GM21360 (cell line): ENCODE measurements at regions not wholly inside any gene's neighbourhood (a gene's known extent, or its start where the extent isn't known, plus 50 kb on each side); places are given as distances from the start of the nearest gene placed in this dataset.
"Not testable (repeated sequence)": the region's sequence is repeated elsewhere in the genome, so short reads cannot be mapped to it uniquely, and the experiment has no call there.

Experiments
- ATAC-seq: cut with Tn5 transposase; IDR thresholded peaks from one replicate; pipeline ENCODE4 v1.9.1; 2021; ENCODE audit warnings: mild to moderate bottlenecking, moderate library complexity; ENCODE audit not compliant: unreplicated experiment

DNA sequence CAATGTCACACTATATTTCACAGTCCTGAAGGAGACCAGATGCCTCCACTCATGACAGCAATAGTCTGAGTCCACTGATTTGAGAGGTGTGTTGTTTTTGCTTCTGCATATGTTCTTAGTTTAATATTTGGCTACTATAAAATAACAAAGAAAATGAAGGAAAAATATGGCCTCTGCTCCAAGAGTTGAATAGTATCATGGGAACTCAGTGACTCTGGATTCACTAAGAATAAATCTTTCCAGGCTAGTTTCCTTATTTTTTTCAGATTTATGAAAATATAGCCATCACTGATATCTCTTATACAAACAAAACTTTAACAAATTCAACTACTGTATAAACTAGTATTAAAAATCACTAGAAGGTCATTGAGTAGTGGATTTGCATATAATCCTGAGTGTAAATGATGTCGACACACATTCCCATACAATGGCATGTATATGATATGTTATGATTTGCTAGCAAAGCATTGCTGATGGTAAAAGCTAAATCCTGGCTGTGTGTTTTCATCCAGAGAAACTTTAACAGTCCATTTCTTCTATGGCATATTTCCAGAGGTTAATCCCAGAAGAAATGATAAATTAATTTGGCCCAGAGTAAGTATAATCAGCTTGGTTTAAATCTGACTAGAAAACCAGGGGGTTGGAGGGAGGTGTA lies 66.0 kb upstream of the VIPR2 start:
- ATAC-seq: no peak

DNA sequence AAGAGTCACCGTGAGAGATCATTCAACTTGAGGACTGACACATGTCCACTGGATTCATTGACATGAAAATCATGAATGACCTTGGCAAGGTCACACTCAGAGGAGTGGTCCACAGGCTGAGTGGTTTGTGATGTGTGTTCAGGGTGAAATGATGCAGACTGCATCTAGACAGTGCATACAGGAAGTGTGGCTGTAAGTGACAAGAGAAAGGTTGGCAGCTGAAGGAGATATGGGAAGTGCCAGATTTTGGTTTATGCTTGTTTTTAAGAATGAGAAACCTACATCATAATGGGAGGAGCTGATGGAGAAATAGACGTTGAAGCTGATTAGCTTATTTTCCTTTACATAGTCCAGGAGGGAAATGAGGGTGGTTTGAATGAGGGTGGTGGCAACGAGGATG lies 64.8 kb upstream of the VIPR2 start:
- no peak for ATAC-seq

DNA sequence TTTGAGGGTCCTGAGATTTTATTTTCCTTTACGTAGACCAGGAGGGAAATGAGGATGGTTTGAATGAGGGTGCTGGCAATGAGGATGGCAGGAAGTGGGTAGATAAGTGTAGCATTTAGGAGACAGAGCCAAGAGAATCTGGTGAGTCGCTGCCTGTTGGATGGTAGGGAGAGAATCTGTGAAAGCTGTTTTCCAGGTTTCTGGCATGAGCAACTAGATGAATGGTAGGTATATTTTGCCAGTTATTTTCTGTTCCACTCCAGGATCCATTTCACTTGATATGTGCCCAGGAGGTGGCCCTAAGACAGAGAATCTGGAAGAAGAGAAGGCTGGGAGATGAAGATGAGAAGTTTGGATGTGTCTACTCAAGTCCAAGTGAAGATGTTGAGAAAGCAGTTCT lies 63.3 kb upstream of the VIPR2 start:
- ATAC-seq: no peak

GRCh38 chr7:159207393-159207792 lies 62.7 kb upstream of the VIPR2 start:
- ATAC-seq: no peak

DNA sequence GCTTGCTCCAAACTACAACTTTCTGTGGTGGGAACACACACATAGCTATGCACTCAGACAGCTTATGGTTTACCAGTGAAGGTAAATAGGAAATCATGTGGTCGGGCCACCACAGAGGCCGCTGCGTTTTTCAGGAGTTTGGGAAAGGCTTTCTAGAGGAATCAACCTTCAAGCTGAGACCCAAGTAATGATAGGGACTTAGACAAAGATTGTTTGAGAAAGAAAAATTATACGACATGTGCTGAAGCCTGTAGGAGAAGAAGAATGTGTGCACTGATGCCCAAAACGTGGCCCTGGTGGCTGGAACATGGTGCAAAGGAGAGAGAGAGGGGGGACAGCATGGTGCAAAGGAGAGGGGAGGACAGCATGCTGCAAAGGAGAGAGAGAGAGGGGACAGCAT lies 61.2 kb upstream of the VIPR2 start:
- ATAC-seq: no peak

DNA sequence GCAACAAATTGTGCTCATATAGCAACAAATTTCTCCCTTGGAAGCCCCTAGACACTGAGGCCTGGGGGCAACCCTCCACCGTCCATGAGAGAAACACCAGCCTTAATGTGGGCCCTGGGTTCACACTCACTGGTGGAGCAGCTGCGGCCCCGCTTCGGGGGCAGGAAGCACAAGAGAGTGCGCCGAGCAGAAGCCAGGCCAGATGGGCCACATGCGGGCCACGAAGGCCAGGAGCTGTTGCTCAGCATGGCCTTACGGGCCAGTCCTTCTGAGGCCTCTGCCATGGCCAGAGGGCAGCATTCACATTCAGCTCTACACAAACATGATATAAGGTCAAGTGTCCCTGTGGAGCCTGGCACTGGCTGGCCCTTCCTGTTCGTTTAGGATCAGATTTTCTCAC lies 60.0 kb upstream of the VIPR2 start:
- no peak for ATAC-seq

DNA sequence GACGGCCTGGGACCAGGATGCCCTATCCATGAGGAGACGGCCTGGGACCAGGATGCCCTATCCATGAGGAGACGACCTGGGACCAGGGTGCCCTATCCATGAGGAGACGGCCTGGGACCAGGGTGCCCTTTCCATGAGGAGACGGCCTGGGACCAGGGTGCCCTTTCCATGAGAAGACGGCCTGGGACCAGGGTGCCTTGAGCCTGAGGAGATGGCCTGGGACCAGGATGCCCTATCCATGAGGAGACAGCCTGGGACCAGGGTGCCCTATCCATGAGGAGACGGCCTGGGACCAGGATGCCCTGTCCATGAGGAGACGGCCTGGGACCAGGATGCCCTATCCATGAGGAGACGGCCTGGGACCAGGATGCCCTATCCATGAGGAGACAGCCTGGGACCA lies 58.6 kb upstream of the VIPR2 start:
- ATAC-seq: not testable (repeated sequence)

- ATAC-seq: no peak
Observed at GRCh38 chr7:159201722-159202330, 57.2 kb upstream of the VIPR2 start.

DNA sequence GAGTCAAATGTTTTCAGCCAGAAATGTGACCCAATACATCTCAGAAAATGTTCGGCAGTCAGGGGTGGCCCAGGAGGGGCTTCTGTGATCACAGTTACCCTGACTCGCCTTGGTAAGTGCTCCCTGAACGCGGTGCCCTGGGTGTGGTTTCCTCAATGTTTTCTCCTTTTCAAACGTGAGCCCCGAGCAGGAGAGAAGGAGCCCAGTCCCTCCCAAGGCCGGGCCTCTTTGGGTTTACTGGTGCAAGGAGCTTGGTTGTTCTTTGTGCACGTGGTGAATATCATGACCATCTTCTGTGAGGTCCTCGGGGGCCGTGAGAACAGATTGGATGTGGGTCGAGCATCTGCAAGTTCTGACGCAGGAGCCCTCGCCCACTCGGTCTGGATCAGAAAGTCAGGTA lies 55.8 kb upstream of the VIPR2 start:
- ATAC-seq: no peak

DNA sequence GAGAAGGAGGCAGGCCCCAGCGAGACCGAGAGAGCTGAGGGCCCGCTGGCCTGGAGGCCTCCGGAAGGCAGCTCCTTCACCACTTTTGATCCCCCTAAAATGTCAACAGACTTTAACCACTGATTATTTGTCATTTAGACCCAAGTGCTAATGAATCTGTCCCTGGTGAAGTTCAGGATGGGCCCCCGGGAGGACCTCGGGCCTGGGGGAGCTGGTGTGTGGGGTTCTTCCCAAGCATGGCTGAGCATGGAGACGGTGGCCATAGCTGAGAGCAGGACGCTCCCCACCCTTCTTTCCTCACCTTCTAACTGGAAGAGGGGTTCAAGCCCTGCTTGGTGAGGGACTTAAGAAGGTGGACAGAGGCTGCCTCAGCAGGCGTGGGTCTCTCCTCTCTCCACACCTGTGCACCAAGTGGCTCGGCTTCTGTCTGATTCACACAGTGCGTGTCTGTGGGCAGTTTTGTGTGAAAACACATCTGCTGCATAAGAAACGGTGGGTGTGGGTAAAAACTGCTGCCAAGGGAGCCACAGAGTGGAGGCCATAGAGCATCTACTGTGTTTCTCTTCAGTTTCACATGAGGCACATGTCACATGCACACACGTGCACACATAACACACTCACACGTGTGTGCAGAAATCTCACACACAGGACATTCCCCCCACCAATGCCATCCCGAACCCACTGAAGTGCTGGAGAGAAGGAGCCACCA lies 53.5 kb upstream of the VIPR2 start:
- ATAC-seq: no peak

GRCh38 chr7:159197066-159197975 lies 52.7 kb upstream of the VIPR2 start:
- ATAC-seq: peak; percentile 80

GRCh38 chr7:159196584-159196983 lies 51.9 kb upstream of the VIPR2 start:
- no peak for ATAC-seq

GRCh38 chr7:159195946-159196345 lies 51.3 kb upstream of the VIPR2 start:
- no peak for ATAC-seq
